MG63 (cell line): ENCODE measurements at regions not wholly inside any gene's neighbourhood (a gene's known extent, or its start where the extent isn't known, plus 50 kb on each side); places are given as distances from the start of the nearest gene placed in this dataset.

Source experiments
- DNase-seq: peaks from one replicate; pipeline ENCODE4 v3.0.0-alpha.2; 2020
- H3K27me3 ChIP-seq: fragments of 250-450 bp; sonication (Bioruptor Pico); 2 replicates; pipeline ENCODE4 v1.5.1; 2020; ENCODE audit warnings: mild to moderate bottlenecking, moderate library complexity
- H3K36me3 ChIP-seq: fragments of 250-450 bp; sonication (Bioruptor Pico); 2 replicates; pipeline ENCODE4 v1.5.1; 2020; ENCODE audit warnings: mild to moderate bottlenecking, moderate library complexity
- H3K4me3 ChIP-seq: fragments of 250-450 bp; sonication (Bioruptor Pico); 2 replicates; pipeline ENCODE4 v1.5.1; 2020; ENCODE audit warnings: mild to moderate bottlenecking, moderate library complexity
- H3K9me3 ChIP-seq: fragments of 250-450 bp; sonication (Bioruptor Pico); 2 replicates; pipeline ENCODE4 v1.5.1; 2020; ENCODE audit warnings: mild to moderate bottlenecking, moderate library complexity

- Histone ChIP-seq H3K27me3 (no peaks in the 10 kb centered on the region), H3K36me3 (no peaks in the 10 kb centered on the region), H3K9me3 (no peaks in the 10 kb centered on the region; the same call in 1 of the 2 replicates), H3K4me3 (no peak overlapping the region)
- no peak for DNase-seq
Observed at GRCh38 chr5:3933966-3934365, 338.3 kb downstream of the IRX1 start.

GRCh38 chr5:3943859-3944258 lies 348.2 kb downstream of the IRX1 start:
- DNase-seq: no peak
- no peak overlapping the region for H3K4me3 ChIP-seq

GRCh38 chr5:3944930-3945329 lies 349.3 kb downstream of the IRX1 start:
- no peak for DNase-seq
- H3K36me3 ChIP-seq: no peaks in the 10 kb centered on the region
- no peaks in the 10 kb centered on the region for H3K27me3 ChIP-seq
- H3K9me3 ChIP-seq: no peaks in the 10 kb centered on the region
- H3K4me3 ChIP-seq: no peak overlapping the region

More at GRCh38 chr5:3943859-3944258, 348.2 kb downstream of the IRX1 start:
- Histone ChIP-seq H3K27me3 (no peaks in the 10 kb centered on the region), H3K36me3 (no peaks in the 10 kb centered on the region), H3K9me3 (no peaks in the 10 kb centered on the region)

DNA sequence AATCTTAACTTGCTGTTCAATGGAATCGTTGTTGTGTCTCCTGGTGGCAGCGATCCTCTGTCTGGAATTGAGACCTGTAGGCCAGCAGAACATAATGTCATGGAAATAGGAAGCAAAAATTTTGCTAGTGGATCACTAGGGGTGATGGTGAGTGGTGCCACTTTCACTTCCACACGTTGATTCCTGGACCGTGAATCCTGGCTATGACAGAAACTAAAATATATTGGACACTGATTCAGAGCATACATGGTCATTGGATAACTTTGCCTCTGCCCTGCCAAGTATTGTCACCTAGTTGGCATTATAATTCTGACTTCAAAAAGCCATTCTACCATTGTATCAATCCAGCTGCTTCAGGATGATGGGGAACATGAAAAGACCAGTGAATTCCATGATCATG lies 353.2 kb downstream of the IRX1 start:
- DNase-seq: no peak
- Histone ChIP-seq H3K9me3 (no peaks in the 10 kb centered on the region), H3K27me3 (no peaks in the 10 kb centered on the region), H3K4me3 (no peak overlapping the region), H3K36me3 (no peaks in the 10 kb centered on the region)

GRCh38 chr5:3954199-3954598 lies 358.6 kb downstream of the IRX1 start:
- H3K9me3 ChIP-seq: no peaks in the 10 kb centered on the region
- no peak for DNase-seq
- no peaks in the 10 kb centered on the region for H3K27me3 ChIP-seq

GRCh38 chr5:3954633-3955032 lies 359.0 kb downstream of the IRX1 start:
- Histone ChIP-seq H3K4me3 (no peak overlapping the region), H3K27me3 (no peaks in the 10 kb centered on the region), H3K36me3 (no peaks in the 10 kb centered on the region), H3K9me3 (no peaks in the 10 kb centered on the region)
- DNase-seq: no peak

More at GRCh38 chr5:3954199-3954598, 358.6 kb downstream of the IRX1 start:
- no peak overlapping the region for H3K4me3 ChIP-seq
- no peaks in the 10 kb centered on the region for H3K36me3 ChIP-seq

DNA sequence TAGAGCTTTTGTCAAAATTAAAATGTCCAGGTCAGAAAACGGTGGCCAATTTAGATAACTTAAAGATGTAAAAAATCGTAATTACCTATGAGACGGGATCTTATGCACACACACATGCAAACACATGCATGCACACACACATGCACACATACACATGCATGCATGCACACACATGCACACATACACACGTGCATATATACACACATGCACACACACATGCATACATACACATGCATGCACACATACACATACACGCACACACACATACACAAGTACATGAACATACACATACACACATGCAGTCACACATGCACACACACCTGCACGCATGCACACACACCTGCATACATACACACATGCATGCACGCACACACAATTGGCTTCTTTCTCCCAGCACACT lies 362.0 kb downstream of the IRX1 start:
- no peaks in the 10 kb centered on the region for H3K36me3 ChIP-seq
- peaks cover 8% of the 10 kb centered on the region for H3K27me3 ChIP-seq
- H3K4me3 ChIP-seq: no peak overlapping the region
- no peak for DNase-seq
- no peaks in the 10 kb centered on the region for H3K9me3 ChIP-seq

- Histone ChIP-seq H3K9me3 (no peaks in the 10 kb centered on the region), H3K4me3 (no peak overlapping the region)
Observed at GRCh38 chr5:3958389-3958788, 362.8 kb downstream of the IRX1 start.

DNA sequence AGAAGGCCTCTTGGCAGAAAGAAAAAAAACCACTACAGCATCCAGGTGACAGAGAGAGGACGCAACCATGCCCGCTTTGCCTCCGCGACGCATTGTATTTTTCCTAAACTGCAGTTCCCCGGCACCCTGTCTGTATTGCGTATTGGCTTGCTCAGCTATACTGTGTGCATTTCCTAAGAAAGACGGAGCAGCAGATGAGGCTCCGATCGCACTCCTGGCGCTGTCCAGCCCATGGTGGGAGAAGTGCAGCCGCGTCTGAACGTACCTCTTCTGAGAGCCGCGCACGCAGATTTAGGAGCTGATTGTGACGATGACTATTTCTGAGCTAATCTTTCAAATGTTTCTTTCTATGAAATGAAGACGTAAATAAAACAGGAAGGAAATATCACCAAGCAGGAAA lies 366.5 kb downstream of the IRX1 start:
- H3K27me3 ChIP-seq: peaks cover 13% of the 10 kb centered on the region
- no peaks in the 10 kb centered on the region for H3K9me3 ChIP-seq
- no peaks in the 10 kb centered on the region for H3K36me3 ChIP-seq
- peak; percentile 24 for DNase-seq
- no peak overlapping the region for H3K4me3 ChIP-seq

More at GRCh38 chr5:3958389-3958788, 362.8 kb downstream of the IRX1 start:
- no peaks in the 10 kb centered on the region for H3K36me3 ChIP-seq
- no peak for DNase-seq
- H3K27me3 ChIP-seq: peaks cover 12% of the 10 kb centered on the region

DNA sequence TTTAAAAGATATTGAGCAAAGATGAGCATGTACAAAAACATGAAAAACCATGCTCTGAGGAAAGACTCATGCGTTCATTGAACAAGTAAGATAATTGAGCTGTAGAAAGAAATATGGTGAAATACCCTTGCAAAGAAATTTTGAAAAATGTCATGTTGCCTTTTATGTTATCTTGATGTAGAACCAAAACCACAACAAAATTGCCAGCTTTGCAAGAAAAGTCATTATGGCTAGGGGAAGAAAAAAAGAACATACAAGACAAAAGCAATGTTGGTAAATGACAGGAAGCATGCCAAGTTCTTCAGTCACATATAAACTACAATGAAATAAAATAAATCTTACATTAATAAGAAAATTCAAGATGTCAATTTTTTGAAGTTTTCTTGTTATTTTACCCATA lies 368.0 kb downstream of the IRX1 start:
- no peaks in the 10 kb centered on the region; the same call in 1 of the 2 replicates for H3K9me3 ChIP-seq
- no peak for DNase-seq
- H3K36me3 ChIP-seq: no peaks in the 10 kb centered on the region
- H3K27me3 ChIP-seq: peaks cover 13% of the 10 kb centered on the region
- H3K4me3 ChIP-seq: no peak overlapping the region

DNA sequence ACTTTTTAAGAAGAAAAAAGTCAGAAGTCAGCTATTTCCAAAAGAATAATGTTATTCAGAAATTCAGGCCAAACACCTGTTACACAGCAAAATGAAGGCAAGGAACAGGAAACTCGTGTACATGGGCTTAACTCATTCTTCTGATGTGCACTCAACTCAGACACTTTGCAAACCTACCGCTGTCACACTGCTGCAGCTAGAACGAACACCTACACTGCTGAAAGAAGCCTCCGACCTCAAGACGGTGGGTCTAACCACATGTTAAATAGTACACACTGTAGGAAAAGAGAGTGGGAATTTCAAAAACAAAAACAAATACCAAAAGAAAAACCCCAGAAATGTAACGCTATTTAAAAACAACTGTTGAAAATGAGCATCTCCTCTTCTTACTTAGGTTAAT lies 384.5 kb downstream of the IRX1 start:
- no peak for DNase-seq
- no peaks in the 10 kb centered on the region; the same call in 1 of the 2 replicates for H3K27me3 ChIP-seq
- H3K9me3 ChIP-seq: no peaks in the 10 kb centered on the region
- no peaks in the 10 kb centered on the region for H3K36me3 ChIP-seq
- no peak overlapping the region for H3K4me3 ChIP-seq

GRCh38 chr5:3987867-3988266 lies 392.2 kb downstream of the IRX1 start:
- DNase-seq: no peak
- H3K9me3 ChIP-seq: no peaks in the 10 kb centered on the region
- H3K36me3 ChIP-seq: no peaks in the 10 kb centered on the region
- H3K27me3 ChIP-seq: no peaks in the 10 kb centered on the region; the same call in 1 of the 2 replicates
- H3K4me3 ChIP-seq: no peak overlapping the region

GRCh38 chr5:3993856-3994473 lies 398.3 kb downstream of the IRX1 start:
- Histone ChIP-seq H3K27me3 (no peaks in the 10 kb centered on the region; the same call in 1 of the 2 replicates), H3K9me3 (no peaks in the 10 kb centered on the region)
- no peak for DNase-seq

DNA sequence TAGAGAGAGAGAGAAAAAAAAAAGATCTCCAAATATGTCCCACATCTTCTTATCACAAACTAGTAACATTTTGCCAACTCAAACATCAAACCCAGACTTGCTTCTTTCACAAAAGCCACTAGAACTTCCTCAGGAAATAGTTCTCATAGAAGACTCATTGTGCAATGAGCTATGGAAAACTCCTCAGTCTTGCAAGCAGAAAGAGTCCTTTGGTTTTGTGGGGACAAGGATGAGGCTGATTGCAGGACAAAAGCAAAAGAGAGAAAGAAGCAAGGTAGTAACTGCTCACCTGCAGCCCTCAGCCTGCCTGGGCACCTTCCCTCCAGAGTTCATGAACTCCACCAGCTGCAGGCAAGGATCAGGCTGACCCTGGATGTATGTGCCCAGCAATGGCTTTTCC lies 399.0 kb downstream of the IRX1 start:
- Histone ChIP-seq H3K9me3 (no peaks in the 10 kb centered on the region), H3K36me3 (no peaks in the 10 kb centered on the region), H3K4me3 (no peak overlapping the region), H3K27me3 (no peaks in the 10 kb centered on the region; the same call in 1 of the 2 replicates)
- DNase-seq: no peak

More at GRCh38 chr5:3993856-3994473, 398.3 kb downstream of the IRX1 start:
- no peaks in the 10 kb centered on the region for H3K36me3 ChIP-seq
- no peak overlapping the region for H3K4me3 ChIP-seq

GRCh38 chr5:3995954-3996619 lies 400.5 kb downstream of the IRX1 start:
- Histone ChIP-seq H3K36me3 (no peaks in the 10 kb centered on the region), H3K27me3 (no peaks in the 10 kb centered on the region; the same call in 1 of the 2 replicates), H3K9me3 (no peaks in the 10 kb centered on the region), H3K4me3 (no peak overlapping the region)
- DNase-seq: no peak

DNA sequence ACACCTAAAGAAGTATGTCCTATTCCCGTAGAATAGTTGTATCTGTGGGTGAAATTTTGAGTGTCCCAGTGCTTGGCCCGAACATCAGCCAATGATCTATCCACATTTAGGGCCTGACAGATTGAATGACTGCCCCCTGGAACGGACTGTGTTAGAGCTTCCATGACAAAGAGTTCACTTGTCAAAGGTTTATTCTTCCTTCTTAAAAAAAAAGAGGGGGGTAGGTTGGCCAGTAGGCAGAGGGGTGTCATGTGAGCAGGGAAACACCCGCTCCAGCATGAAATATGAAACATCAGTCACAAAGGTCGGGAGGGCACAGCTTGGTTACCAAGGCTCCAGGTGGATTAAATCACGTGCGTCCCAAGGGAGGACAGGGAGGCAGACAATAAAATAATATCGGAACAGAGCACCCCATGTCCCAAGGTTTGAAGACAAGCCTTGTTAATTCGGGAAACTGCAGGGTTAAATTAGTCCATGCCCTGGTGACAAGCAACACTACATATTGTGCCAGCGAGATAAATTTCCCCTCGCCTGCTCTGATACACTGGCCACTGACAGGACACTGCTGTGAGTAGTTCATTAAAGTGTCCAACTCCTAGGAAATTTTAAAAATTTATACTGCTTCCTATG lies 401.2 kb downstream of the IRX1 start:
- no peaks in the 10 kb centered on the region for H3K9me3 ChIP-seq
- no peak overlapping the region for H3K4me3 ChIP-seq
- DNase-seq: no peak
- no peaks in the 10 kb centered on the region for H3K36me3 ChIP-seq
- H3K27me3 ChIP-seq: peaks cover 5% of the 10 kb centered on the region

GRCh38 chr5:3997670-3998069 lies 402.0 kb downstream of the IRX1 start:
- DNase-seq: no peak
- H3K27me3 ChIP-seq: peaks cover 5% of the 10 kb centered on the region
- H3K4me3 ChIP-seq: no peak overlapping the region
- no peaks in the 10 kb centered on the region for H3K9me3 ChIP-seq
- no peaks in the 10 kb centered on the region for H3K36me3 ChIP-seq

DNA sequence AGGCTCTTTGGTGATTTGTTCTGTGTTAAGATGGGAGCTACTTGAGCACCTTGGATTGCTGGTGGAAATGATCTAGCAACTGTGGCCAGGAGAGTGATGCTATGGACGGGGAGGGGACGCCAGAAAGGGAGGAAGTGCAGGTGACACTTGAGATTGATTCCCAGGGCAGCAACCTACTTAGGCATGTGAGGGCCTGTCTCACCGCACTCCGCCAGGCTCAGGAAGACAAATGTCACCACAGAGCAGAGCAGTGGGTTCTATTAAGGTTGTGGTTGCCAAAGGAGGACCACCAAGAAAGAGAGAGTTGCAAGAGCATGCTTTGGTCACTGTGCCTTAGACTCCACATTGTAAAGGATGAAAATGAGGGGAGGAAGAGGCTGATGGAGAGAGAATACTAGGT lies 404.3 kb downstream of the IRX1 start:
- Histone ChIP-seq H3K27me3 (peaks cover 5% of the 10 kb centered on the region), H3K9me3 (no peaks in the 10 kb centered on the region), H3K4me3 (no peak overlapping the region), H3K36me3 (no peaks in the 10 kb centered on the region)
- no peak for DNase-seq
